HUES6 (cell line): ENCODE measurements at regions not wholly inside any gene's neighbourhood (a gene's known extent, or its start where the extent isn't known, plus 50 kb on each side); places are given as distances from the start of the nearest gene placed in this dataset.
A peak's percentile ranks its signal among the peaks of the same experiment; 100 is the strongest.

Source experiments
- H3K27ac ChIP-seq: 2 replicates; pipeline ENCODE4 v1.7.0; 2013; ENCODE audit warnings: low read depth, mild to moderate bottlenecking, low read length, inconsistent platforms
- H3K27me3 ChIP-seq: 2 replicates; pipeline ENCODE4 v1.6.1; 2013; ENCODE audit warnings: low read length; ENCODE audit not compliant: control insufficient read depth, insufficient read depth
- H3K36me3 ChIP-seq: 2 replicates; pipeline ENCODE4 v1.6.1; 2013; ENCODE audit warnings: low read length; ENCODE audit not compliant: control insufficient read depth, insufficient read depth
- H3K4me1 ChIP-seq: 2 replicates; pipeline ENCODE4 v1.6.1; 2013; ENCODE audit warnings: low read length; ENCODE audit not compliant: control insufficient read depth, insufficient read depth
- H3K4me3 ChIP-seq: 2 replicates; pipeline ENCODE4 v1.5.1; 2013; ENCODE audit warnings: low read depth, low read length
- H3K9ac ChIP-seq: one replicate; pipeline ENCODE4 v1.6.1; 2013; ENCODE audit warnings: mild to moderate bottlenecking, low read length
- H3K9me3 ChIP-seq: 2 replicates; pipeline ENCODE4 v1.6.1; 2013; ENCODE audit warnings: low read depth, low read length; ENCODE audit not compliant: control insufficient read depth, insufficient read depth

GRCh38 chr18:41311571-41312547 is 643.2 kb upstream of the PIK3C3 start:
- peaks cover 41% of the 10 kb centered on the region for H3K9me3 ChIP-seq
- peak overlapping the region; percentile 23 for H3K9ac ChIP-seq
- no peak overlapping the region for H3K4me3 ChIP-seq
- peak overlapping the region; percentile 68 for H3K27ac ChIP-seq
- peaks cover 3% of the 10 kb centered on the region; the same call in 1 of the 2 replicates for H3K36me3 ChIP-seq
- H3K27me3 ChIP-seq = no peaks in the 10 kb centered on the region
- H3K4me1 ChIP-seq = peaks cover 8% of the 10 kb centered on the region; the same call in 1 of the 2 replicates

GRCh38 chr18:41297740-41298139 is 657.3 kb upstream of the PIK3C3 start:
- no peaks in the 10 kb centered on the region for H3K27me3 ChIP-seq
- H3K36me3 ChIP-seq = no peaks in the 10 kb centered on the region
- no peak overlapping the region for H3K27ac ChIP-seq
- peaks cover 7% of the 10 kb centered on the region for H3K9me3 ChIP-seq
- no peak overlapping the region for H3K4me3 ChIP-seq
- no peak overlapping the region for H3K9ac ChIP-seq
- no peaks in the 10 kb centered on the region for H3K4me1 ChIP-seq

DNA sequence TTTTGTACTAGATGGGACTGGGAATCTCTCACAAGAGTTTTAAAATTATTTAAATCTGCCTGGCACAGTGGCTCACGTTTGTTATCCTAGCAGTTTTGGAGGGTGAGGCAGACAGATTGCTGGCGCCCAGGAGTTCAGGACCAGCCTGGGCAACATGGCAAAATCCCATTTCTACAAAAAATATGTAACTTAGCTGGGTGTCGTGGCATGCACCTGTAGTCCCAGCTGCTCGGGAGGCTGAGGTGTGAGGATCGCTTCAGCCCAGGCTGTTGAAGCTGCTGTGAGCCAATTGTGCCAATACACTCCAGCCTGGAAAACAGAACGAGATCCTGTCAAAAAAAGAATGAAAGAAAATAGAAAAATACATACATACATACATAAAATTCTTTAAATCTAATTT is 685.7 kb upstream of the PIK3C3 start:
- Histone ChIP-seq H3K9me3 (no peaks in the 10 kb centered on the region), H3K4me1 (0 out of 2 replicates have a peak, but pooled peaks cover 2% of the 10 kb centered on the region), H3K27me3 (no peaks in the 10 kb centered on the region), H3K9ac (no peak overlapping the region), H3K36me3 (no peaks in the 10 kb centered on the region), H3K4me3 (no peak overlapping the region), H3K27ac (no peak overlapping the region)

- Histone ChIP-seq H3K9me3 (no peaks in the 10 kb centered on the region), H3K4me1 (0 out of 2 replicates have a peak, but pooled peaks cover 2% of the 10 kb centered on the region), H3K27me3 (no peaks in the 10 kb centered on the region), H3K36me3 (no peaks in the 10 kb centered on the region), H3K27ac (no peak overlapping the region), H3K4me3 (no peak overlapping the region), H3K9ac (no peak overlapping the region)
Observed at GRCh38 chr18:41268271-41268670, 686.8 kb upstream of the PIK3C3 start.

GRCh38 chr18:41266616-41267015 is 688.4 kb upstream of the PIK3C3 start:
- no peaks in the 10 kb centered on the region for H3K36me3 ChIP-seq
- H3K4me3 ChIP-seq = no peak overlapping the region
- H3K27ac ChIP-seq = no peak overlapping the region
- H3K27me3 ChIP-seq = no peaks in the 10 kb centered on the region
- H3K9ac ChIP-seq = no peak overlapping the region
- no peaks in the 10 kb centered on the region for H3K9me3 ChIP-seq
- 0 out of 2 replicates have a peak, but pooled peaks cover 2% of the 10 kb centered on the region for H3K4me1 ChIP-seq

DNA sequence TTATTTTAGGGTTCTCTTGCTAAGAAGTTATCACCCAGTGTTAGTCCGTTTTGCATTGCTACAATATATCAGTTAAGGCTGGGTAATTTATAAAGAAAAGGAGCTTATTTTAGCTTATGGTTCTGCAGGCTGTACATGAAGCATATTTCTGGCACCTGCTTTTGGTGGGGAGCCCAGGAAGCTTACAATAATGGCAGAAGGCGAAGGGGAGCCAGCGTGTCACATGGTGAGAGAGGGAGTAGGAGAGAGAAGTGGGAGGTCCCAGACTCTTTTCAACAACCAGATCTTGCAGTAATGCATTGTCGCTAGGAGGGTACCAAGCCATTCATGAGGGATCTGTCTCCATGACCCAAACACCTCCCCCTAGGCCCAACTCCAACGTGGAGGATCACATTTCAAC is 688.8 kb upstream of the PIK3C3 start:
- Histone ChIP-seq H3K4me3 (no peak overlapping the region), H3K27ac (no peak overlapping the region), H3K27me3 (no peaks in the 10 kb centered on the region)

GRCh38 chr18:41265047-41265446 is 690.0 kb upstream of the PIK3C3 start:
- Histone ChIP-seq H3K9ac (no peak overlapping the region), H3K4me1 (0 out of 2 replicates have a peak, but pooled peaks cover 2% of the 10 kb centered on the region), H3K36me3 (no peaks in the 10 kb centered on the region), H3K27ac (no peak overlapping the region), H3K27me3 (no peaks in the 10 kb centered on the region), H3K9me3 (no peaks in the 10 kb centered on the region), H3K4me3 (no peak overlapping the region)

More for the DNA sequence above, 688.8 kb upstream of the PIK3C3 start:
- H3K9me3 ChIP-seq = no peaks in the 10 kb centered on the region
- no peak overlapping the region for H3K9ac ChIP-seq
- 0 out of 2 replicates have a peak, but pooled peaks cover 2% of the 10 kb centered on the region for H3K4me1 ChIP-seq
- no peaks in the 10 kb centered on the region for H3K36me3 ChIP-seq

DNA sequence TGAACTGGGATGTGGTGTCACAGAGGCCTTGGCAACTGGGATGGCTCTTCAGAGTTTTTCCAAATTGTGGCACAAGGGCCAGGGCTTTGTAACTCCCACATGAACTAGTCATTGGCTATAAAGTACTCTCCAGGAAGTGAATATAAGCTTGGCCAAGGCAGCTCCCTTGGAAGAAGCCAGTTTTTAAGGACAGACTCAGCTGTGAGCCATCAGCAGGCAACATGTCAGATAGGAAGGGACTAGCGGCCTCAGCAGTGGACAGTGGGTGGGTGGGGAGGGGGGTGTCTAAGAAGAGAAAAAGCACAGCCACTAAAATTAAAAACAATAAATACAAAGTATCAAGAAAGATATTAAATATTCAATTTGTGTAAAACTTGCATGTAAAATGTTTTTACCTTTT is 691.1 kb upstream of the PIK3C3 start:
- Histone ChIP-seq H3K4me3 (no peak overlapping the region), H3K9me3 (no peaks in the 10 kb centered on the region), H3K27me3 (no peaks in the 10 kb centered on the region), H3K27ac (no peak overlapping the region), H3K9ac (no peak overlapping the region), H3K4me1 (0 out of 2 replicates have a peak, but pooled peaks cover 2% of the 10 kb centered on the region), H3K36me3 (no peaks in the 10 kb centered on the region)

- Histone ChIP-seq H3K27ac (no peak overlapping the region), H3K4me1 (0 out of 2 replicates have a peak, but pooled peaks cover 2% of the 10 kb centered on the region), H3K9me3 (no peaks in the 10 kb centered on the region), H3K36me3 (no peaks in the 10 kb centered on the region), H3K9ac (no peak overlapping the region), H3K27me3 (no peaks in the 10 kb centered on the region), H3K4me3 (no peak overlapping the region)
Observed at GRCh38 chr18:41262688-41263087, 692.3 kb upstream of the PIK3C3 start.

DNA sequence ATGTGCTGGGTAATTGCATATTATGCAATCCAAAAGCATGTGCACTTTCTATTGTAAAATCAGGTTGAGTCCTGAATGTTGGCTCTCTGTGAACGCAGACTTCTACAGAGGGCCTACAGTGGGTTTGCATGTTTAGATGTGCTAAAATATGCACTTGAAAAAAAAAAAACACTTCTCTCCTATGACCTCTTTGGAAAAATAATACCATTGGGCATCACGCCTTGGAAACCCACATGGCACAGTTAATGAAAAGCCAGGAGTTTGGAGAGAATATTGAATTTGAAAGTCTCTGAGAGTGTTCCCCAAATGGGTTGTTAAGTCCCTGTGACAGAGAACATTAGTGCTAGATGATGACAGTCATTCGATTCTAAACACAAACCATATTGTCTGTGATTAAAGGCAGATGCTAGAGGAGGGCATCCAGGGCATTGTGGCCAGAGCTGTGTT is 710.4 kb upstream of the PIK3C3 start:
- Histone ChIP-seq H3K36me3 (no peaks in the 10 kb centered on the region), H3K27ac (no peak overlapping the region), H3K4me1 (no peaks in the 10 kb centered on the region), H3K9me3 (no peaks in the 10 kb centered on the region), H3K9ac (no peak overlapping the region), H3K4me3 (no peak overlapping the region), H3K27me3 (no peaks in the 10 kb centered on the region)

- Histone ChIP-seq H3K27ac (no peak overlapping the region), H3K9ac (no peak overlapping the region), H3K4me1 (no peaks in the 10 kb centered on the region), H3K9me3 (no peaks in the 10 kb centered on the region), H3K36me3 (no peaks in the 10 kb centered on the region), H3K27me3 (no peaks in the 10 kb centered on the region), H3K4me3 (no peak overlapping the region)
Observed at GRCh38 chr18:41237317-41237716, 717.7 kb upstream of the PIK3C3 start.
